Tibial nerve (tissue), 3 donors: ENCODE measurements at regions not wholly inside any gene's neighbourhood (a gene's known extent, or its start where the extent isn't known, plus 50 kb on each side); places are given as distances from the start of the nearest gene placed in this dataset.

ENCODE experiments used
- POLR2A ChIP-seq, 2 donors: fragments of 450-650 bp; IDR thresholded peaks; one replicate each; pipeline ENCODE4 v1.6.1; 2017; ENCODE audit warnings: antibody characterized with exemption in 2 of 2, mild to moderate bottlenecking in 2 of 2, moderate library complexity in 2 of 2
- TF ChIP-seq, protein P1 (sequence below), 5 experiments: fragments of 200-600 bp in 3 of 5; fragments of 450-650 bp in 2 of 5; sonication (generic) in 3 of 5; IDR thresholded peaks; one replicate each; pipeline ENCODE4 v1.5.1; 2016 to 2019; ENCODE audit warnings: antibody characterized with exemption in 5 of 5, mild to moderate bottlenecking in 3 of 5, moderate library complexity in 2 of 5

DNA sequence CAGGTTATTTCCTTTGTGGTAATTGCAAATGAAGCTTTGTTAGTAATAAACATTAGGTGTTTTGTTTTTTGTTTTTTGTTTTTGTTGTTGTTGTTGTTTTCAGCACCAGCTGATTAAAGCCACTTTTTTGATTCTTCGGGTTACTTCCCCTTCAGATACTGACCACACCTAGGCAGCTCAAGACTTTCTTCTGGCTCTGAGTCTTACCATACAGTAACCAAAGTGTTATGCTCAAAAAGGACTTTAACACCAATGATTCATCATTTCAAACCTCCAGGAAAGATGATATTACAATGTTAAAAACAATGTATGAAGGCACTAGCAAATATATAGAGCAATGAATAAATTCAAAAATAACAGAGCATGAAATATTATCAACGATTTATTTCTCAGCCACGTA lies 265.2 kb upstream of the SP8 start:
- TF ChIP-seq POLR2A (IDR thresholded peaks at IDR 0.05), result no peak
- TF ChIP-seq, protein P1, sequence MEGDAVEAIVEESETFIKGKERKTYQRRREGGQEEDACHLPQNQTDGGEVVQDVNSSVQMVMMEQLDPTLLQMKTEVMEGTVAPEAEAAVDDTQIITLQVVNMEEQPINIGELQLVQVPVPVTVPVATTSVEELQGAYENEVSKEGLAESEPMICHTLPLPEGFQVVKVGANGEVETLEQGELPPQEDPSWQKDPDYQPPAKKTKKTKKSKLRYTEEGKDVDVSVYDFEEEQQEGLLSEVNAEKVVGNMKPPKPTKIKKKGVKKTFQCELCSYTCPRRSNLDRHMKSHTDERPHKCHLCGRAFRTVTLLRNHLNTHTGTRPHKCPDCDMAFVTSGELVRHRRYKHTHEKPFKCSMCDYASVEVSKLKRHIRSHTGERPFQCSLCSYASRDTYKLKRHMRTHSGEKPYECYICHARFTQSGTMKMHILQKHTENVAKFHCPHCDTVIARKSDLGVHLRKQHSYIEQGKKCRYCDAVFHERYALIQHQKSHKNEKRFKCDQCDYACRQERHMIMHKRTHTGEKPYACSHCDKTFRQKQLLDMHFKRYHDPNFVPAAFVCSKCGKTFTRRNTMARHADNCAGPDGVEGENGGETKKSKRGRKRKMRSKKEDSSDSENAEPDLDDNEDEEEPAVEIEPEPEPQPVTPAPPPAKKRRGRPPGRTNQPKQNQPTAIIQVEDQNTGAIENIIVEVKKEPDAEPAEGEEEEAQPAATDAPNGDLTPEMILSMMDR (IDR thresholded peaks at IDR 0.05), result no peak
